Urothelium cell line (cell line): ENCODE measurements at regions not wholly inside any gene's neighbourhood (a gene's known extent, or its start where the extent isn't known, plus 50 kb on each side); places are given as distances from the start of the nearest gene placed in this dataset.

Source experiments
- DNase-seq: peaks from one replicate; pipeline ENCODE4 v3.0.0; 2011; ENCODE audit warnings: low spot score, mixed read lengths
- FAIRE-seq: peaks from 2 replicates; lab custom pipeline; 2011; peaks lifted over from hg19 to GRCh38; lab: Jason Lieb, UNC

GRCh38 chr2:128622371-128622770, 303.7 kb upstream of the HS6ST1 start:
- no peak for DNase-seq
- FAIRE-seq: peak; percentile 37

GRCh38 chr2:128622955-128623620, 304.4 kb upstream of the HS6ST1 start:
- DNase-seq (no peak), FAIRE-seq (no peak)

GRCh38 chr2:128623776-128624761, 305.4 kb upstream of the HS6ST1 start:
- DNase-seq (peak; percentile 74), FAIRE-seq (peak; percentile 99)

DNA sequence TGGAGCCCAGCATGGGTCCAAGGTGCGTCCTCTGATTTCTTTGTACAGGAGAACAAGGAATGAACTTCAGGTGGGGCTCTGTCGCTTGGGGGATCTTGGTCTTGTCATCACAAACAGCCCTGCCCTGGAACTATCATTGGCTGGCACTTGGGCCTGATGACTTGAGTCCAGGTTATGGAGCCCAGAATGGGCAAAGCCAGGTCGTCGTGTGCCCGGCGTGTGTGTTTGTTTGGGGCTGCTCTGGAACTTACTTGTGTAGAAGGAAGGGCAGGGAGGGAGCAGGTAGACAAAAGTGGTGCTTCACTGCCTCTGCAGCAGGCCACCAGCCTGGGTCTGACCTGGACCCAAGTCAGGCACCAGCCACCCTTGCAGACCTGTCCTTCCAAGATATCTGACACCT, 306.3 kb upstream of the HS6ST1 start:
- no peak for FAIRE-seq
- DNase-seq: no peak

GRCh38 chr2:128625421-128625820, 306.8 kb upstream of the HS6ST1 start:
- DNase-seq: no peak

DNA sequence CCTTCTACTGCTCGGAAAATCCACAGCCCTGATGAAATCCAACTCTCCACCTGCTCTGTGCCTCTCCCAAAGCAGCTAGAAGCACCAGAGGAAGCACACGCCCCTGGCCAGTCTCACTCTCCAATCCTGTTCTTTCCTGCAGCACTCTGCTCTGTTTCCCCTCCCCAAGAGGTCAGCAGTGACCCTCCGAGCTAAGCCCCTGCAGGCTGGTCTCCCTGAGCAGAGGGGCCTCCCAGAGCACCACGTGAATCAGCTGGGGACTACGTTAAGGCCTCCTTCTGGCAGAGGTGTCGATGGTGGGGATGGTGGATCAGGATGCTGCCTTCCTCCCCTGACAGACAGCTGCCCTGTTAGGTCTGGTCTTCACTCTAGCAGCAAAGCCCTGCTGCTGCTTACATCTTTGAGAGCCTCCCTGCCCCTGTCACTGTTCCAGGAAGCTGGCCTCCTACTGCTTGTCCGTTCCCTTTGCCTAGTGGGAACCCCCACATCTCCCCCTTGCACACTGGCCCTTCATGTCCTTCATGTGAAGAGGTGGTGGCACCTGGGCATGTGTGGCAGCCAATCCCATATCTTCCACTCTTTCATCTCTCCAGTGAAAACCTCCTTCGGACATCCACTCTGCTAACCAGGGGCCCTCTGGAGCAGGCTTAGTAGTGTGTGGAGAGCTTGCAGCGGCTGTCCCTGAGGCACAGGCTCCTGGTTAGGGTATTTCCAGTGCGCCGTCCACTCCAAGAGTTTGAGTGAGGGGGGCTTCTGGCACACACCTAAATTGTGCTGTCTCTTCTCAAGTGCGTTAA, 307.5 kb upstream of the HS6ST1 start:
- FAIRE-seq (peak; percentile 85), DNase-seq (no peak)

More at GRCh38 chr2:128625421-128625820, 306.8 kb upstream of the HS6ST1 start:
- FAIRE-seq: no peak

GRCh38 chr2:128626760-128627511, 308.3 kb upstream of the HS6ST1 start:
- no peak for DNase-seq
- FAIRE-seq: no peak

- no peak for FAIRE-seq
- DNase-seq: no peak
Measured at GRCh38 chr2:128628206-128628605, 309.5 kb upstream of the HS6ST1 start.

- no peak for DNase-seq
- FAIRE-seq: no peak
Measured at GRCh38 chr2:128628996-128629395, 310.3 kb upstream of the HS6ST1 start.

DNA sequence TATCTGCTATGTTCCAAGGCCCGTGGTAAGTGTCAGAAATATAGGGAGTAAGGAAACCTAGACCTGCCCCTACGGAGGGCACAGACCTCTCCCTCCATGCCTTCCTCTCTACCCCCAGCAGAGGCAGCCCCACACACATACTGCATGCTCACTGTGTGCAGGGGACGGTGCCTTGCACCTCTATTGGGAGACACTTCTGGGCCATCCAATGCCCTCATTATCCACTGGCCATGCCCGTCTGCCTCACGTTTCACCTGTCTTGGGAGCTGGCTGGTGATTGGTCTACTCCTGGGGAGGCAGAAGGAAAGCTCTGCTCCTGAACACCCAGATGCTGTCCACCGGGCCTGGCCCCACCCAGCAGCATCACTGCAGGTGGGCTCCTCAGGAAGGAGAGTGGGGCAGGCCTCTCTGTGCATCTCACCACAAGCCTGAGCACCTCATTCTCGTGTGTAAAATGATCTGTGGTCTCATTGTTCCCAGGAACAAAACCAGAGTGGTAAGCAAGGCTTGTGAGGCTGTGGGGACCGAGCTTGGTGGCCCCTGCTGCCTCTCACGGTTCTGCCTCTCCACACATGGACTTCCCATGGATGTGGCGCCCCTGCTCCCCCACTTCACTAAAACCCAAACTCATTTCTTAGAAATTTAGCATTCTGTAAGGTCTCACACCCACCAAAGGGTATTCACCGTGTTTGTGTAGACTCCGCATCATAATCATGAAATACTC, 312.5 kb upstream of the HS6ST1 start:
- DNase-seq (no peak), FAIRE-seq (peak; percentile 32)

- FAIRE-seq: no peak
- DNase-seq: no peak
Measured at GRCh38 chr2:128631698-128632500, 313.2 kb upstream of the HS6ST1 start.

- DNase-seq (no peak), FAIRE-seq (no peak)
Measured at GRCh38 chr2:128632501-128632800, 313.8 kb upstream of the HS6ST1 start.

DNA sequence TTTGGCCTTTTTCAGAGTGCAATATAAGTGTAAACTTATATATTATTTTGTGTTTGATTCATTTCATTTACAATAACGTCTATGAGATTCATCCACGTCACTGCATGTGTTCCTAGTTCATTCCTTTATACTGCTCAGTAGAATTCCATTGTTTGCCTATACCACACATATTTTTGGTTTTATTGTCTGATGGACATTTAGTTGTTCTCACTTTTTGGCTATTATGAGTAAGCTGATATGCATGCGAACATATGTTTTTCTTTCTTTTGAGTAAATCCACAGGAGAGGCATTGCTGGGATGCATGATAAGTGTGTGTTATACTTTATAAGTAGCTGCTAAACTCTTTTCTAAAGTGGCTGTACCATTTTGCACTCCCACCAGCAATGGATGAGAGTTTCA, 314.8 kb upstream of the HS6ST1 start:
- DNase-seq (no peak), FAIRE-seq (no peak)

GRCh38 chr2:128635361-128635900, 316.8 kb upstream of the HS6ST1 start:
- DNase-seq: peak; percentile 46
- no peak for FAIRE-seq

GRCh38 chr2:128636802-128637147, 318.1 kb upstream of the HS6ST1 start:
- DNase-seq (no peak), FAIRE-seq (no peak)

- DNase-seq (no peak), FAIRE-seq (no peak)
Measured at GRCh38 chr2:128637481-128638155, 318.9 kb upstream of the HS6ST1 start.

DNA sequence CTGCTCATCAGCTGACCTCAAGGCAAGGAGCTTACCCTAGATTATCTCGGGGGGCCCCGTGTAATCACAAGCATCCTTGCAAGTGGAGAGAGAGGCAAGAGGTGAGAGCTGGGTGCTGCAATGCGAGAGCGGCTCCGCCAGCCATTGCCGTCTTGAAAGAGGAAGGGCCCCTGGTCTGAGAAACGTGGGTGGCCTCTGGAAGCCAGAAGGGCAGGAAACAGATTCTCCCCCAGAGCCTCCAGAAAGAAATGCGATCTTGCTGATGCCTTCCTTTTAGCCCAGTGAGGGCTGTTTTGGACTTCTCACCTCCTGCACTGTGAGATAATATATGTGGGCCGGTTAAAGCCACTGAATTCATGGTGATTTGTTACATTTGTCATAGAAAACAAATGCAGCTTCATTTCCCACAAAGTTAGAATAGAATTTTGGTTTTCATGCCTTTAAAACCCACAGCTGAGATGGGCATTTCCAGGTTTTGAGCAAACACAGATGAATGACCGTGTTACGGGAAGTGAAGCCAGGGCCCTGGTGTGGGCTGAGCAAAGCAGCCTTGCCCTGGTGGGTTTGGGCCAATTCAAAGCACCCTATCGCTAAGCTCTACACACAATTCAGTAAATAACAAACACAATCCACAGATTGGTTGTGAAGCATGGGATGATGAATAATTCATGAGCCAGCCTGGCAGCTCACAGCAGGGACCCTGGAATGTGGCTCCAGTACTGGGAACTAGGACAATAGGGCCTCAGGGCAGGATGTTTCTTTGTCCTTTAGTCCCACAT, 319.9 kb upstream of the HS6ST1 start:
- DNase-seq (no peak), FAIRE-seq (no peak)

GRCh38 chr2:128639120-128639477, 320.4 kb upstream of the HS6ST1 start:
- DNase-seq: no peak
- FAIRE-seq: no peak
